GM21360 (cell line): ENCODE measurements at regions not wholly inside any gene's neighbourhood (a gene's known extent, or its start where the extent isn't known, plus 50 kb on each side); places are given as distances from the start of the nearest gene placed in this dataset.

Source experiments
- ATAC-seq: cut with Tn5 transposase; IDR thresholded peaks from one replicate; pipeline ENCODE4 v1.9.1; 2021; ENCODE audit warnings: mild to moderate bottlenecking, moderate library complexity; ENCODE audit not compliant: unreplicated experiment

GRCh38 chr2:219944866-219945265 is 317.4 kb downstream of the SLC4A3 start:
- ATAC-seq, result no peak

GRCh38 chr2:219946021-219946420 is 318.6 kb downstream of the SLC4A3 start:
- ATAC-seq, result no peak

- no peak for ATAC-seq
These were observed 319.1 kb downstream of the SLC4A3 start for GRCh38 chr2:219946529-219946928.

- ATAC-seq, result no peak
These were observed 320.1 kb downstream of the SLC4A3 start for GRCh38 chr2:219947575-219947974.

- no peak for ATAC-seq
These were observed 321.6 kb downstream of the SLC4A3 start for GRCh38 chr2:219949053-219949452.

GRCh38 chr2:219951099-219951498 is 323.7 kb downstream of the SLC4A3 start:
- ATAC-seq, result no peak

GRCh38 chr2:219954331-219954730 is 326.9 kb downstream of the SLC4A3 start:
- ATAC-seq, result no peak

- ATAC-seq, result no peak
These were observed 330.4 kb downstream of the SLC4A3 start for GRCh38 chr2:219957820-219958219.

GRCh38 chr2:219958941-219959340 is 331.5 kb downstream of the SLC4A3 start:
- ATAC-seq, result no peak

- no peak for ATAC-seq
These were observed 332.0 kb downstream of the SLC4A3 start for GRCh38 chr2:219959471-219959870.

- no peak for ATAC-seq
These were observed 334.6 kb downstream of the SLC4A3 start for GRCh38 chr2:219961947-219962498.

GRCh38 chr2:219962801-219963200 is 335.4 kb downstream of the SLC4A3 start:
- ATAC-seq, result no peak

GRCh38 chr2:219965287-219966194 is 338.1 kb downstream of the SLC4A3 start:
- no peak for ATAC-seq

GRCh38 chr2:219967247-219968245 is 340.1 kb downstream of the SLC4A3 start:
- ATAC-seq, result no peak

GRCh38 chr2:219968685-219969345 is 341.4 kb downstream of the SLC4A3 start:
- ATAC-seq, result no peak

- no peak for ATAC-seq
These were observed 342.1 kb downstream of the SLC4A3 start for GRCh38 chr2:219969508-219969907.

- ATAC-seq, result no peak
These were observed 345.7 kb downstream of the SLC4A3 start for GRCh38 chr2:219973136-219973535.

- ATAC-seq, result no peak
These were observed 349.4 kb downstream of the SLC4A3 start for GRCh38 chr2:219976871-219977270.

GRCh38 chr2:219980638-219981037 is 353.2 kb downstream of the SLC4A3 start:
- ATAC-seq, result no peak

- ATAC-seq, result no peak
These were observed 356.4 kb downstream of the SLC4A3 start for GRCh38 chr2:219983836-219984235.

- no peak for ATAC-seq
These were observed 357.6 kb downstream of the SLC4A3 start for GRCh38 chr2:219985017-219985416.
